ENCODE measurements at regions not wholly inside any gene's neighbourhood (a gene's known extent, or its start where the extent isn't known, plus 50 kb on each side); places are given as distances from the start of the nearest gene placed in this dataset.
"Not testable (repeated sequence)": the region's sequence is repeated elsewhere in the genome, so short reads cannot be mapped to it uniquely, and the experiment has no call there.

- no peak for DNase-seq
These were observed 161.4 kb upstream of the SPRY2 start for GRCh38 chr13:80502359-80502758.

- no peak for DNase-seq
These were observed 160.6 kb upstream of the SPRY2 start for GRCh38 chr13:80501556-80501955.

GRCh38 chr13:80499536-80500290 is 158.8 kb upstream of the SPRY2 start:
- DNase-seq = peak; percentile 9

GRCh38 chr13:80498433-80498832 is 157.5 kb upstream of the SPRY2 start:
- no peak for DNase-seq

GRCh38 chr13:80497978-80498377 is 157.1 kb upstream of the SPRY2 start:
- no peak for DNase-seq

GRCh38 chr13:80497439-80497838 is 156.5 kb upstream of the SPRY2 start:
- no peak for DNase-seq

GRCh38 chr13:80496721-80497397 is 155.9 kb upstream of the SPRY2 start:
- no peak for DNase-seq

GRCh38 chr13:80490491-80490943 is 149.6 kb upstream of the SPRY2 start:
- DNase-seq = not testable (repeated sequence)

- no peak for DNase-seq
These were observed 145.5 kb upstream of the SPRY2 start for GRCh38 chr13:80486402-80486801.

GRCh38 chr13:80483157-80483556 is 142.2 kb upstream of the SPRY2 start:
- no peak for DNase-seq

GRCh38 chr13:80481588-80481987 is 140.7 kb upstream of the SPRY2 start:
- no peak for DNase-seq

GRCh38 chr13:80477661-80478443 is 136.9 kb upstream of the SPRY2 start:
- DNase-seq = no peak

- DNase-seq = no peak
These were observed 136.0 kb upstream of the SPRY2 start for GRCh38 chr13:80476953-80477352.

- no peak for DNase-seq
These were observed 134.8 kb upstream of the SPRY2 start for GRCh38 chr13:80475718-80476117.

GRCh38 chr13:80473695-80474094 is 132.8 kb upstream of the SPRY2 start:
- peak; percentile 55 for DNase-seq

GRCh38 chr13:80469853-80470381 is 129.0 kb upstream of the SPRY2 start:
- peak; percentile 66 for DNase-seq

- DNase-seq = no peak
These were observed 128.4 kb upstream of the SPRY2 start for GRCh38 chr13:80469105-80469852.

- DNase-seq = no peak
These were observed 124.4 kb upstream of the SPRY2 start for GRCh38 chr13:80465321-80465720.

GRCh38 chr13:80463673-80464352 is 122.9 kb upstream of the SPRY2 start:
- no peak for DNase-seq

- no peak for DNase-seq
These were observed 121.6 kb upstream of the SPRY2 start for GRCh38 chr13:80462567-80462966.

- no peak for DNase-seq
These were observed 121.1 kb upstream of the SPRY2 start for GRCh38 chr13:80462037-80462436.

GRCh38 chr13:80458543-80458942 is 117.6 kb upstream of the SPRY2 start:
- no peak for DNase-seq
